A549 (cell line): ENCODE measurements at regions not wholly inside any gene's neighbourhood (a gene's known extent, or its start where the extent isn't known, plus 50 kb on each side); places are given as distances from the start of the nearest gene placed in this dataset.

Source experiments
- ATAC-seq, 2 experiments: fragments of 200-7000 bp in 1 of 2; fragments of >200 bp in 1 of 2; cut with Nextera tagmentation in 1 of 2; cut with Tn5 transposase in 1 of 2; 3 replicates each; pipeline versions ENCODE4 v1.8.0 to v1.9.1; 2018 to 2020; ENCODE audit warnings: mild to moderate bottlenecking in 1 of 2, moderate library complexity in 1 of 2
- CTCF ChIA-PET: fragments of 300-600 bp; sonication (Branson Sonifier 250); formaldehyde crosslinking; extraction: SDS; loops from one replicate; lab custom pipeline; 2021; ENCODE audit warnings: antibody characterized with exemption, inconsistent platforms; lab: Yijun Ruan, JAX
- POLR2A ChIA-PET: fragments of 350-600 bp; formaldehyde crosslinking; extraction: SDS; loops from one replicate; lab custom pipeline; 2021; ENCODE audit warnings: antibody characterized with exemption, inconsistent platforms; lab: Yijun Ruan, JAX
- DNase-seq, 2 experiments: peaks; one replicate each; pipeline versions ENCODE4 v3.0.0 to v3.0.0-alpha.2; 2011 to 2016; ENCODE audit warnings: low read depth in 1 of 2, low spot score in 1 of 2
- FAIRE-seq: peaks from 2 replicates; lab custom pipeline; 2011; peaks lifted over from hg19 to GRCh38; lab: Jason Lieb, UNC
- H3K27ac ChIP-seq, 2 experiments: fragments of >200 bp; sonication (Bioruptor Twin); formaldehyde crosslinking; 3 replicates each; pipeline ENCODE4 v1.5.1; 2016 to 2017
- H3K4me1 ChIP-seq: fragments of >200 bp; sonication (Bioruptor Twin); formaldehyde crosslinking; 3 replicates; pipeline ENCODE4 v1.6.1; 2016
- H3K4me2 ChIP-seq: fragments of >200 bp; sonication (Bioruptor Twin); formaldehyde crosslinking; 3 replicates; pipeline ENCODE4 v1.6.1; 2016
- H3K4me3 ChIP-seq: fragments of >200 bp; sonication (Bioruptor Twin); formaldehyde crosslinking; 3 replicates; pipeline ENCODE4 v1.5.1; 2016
- H3K9me3 ChIP-seq: fragments of >200 bp; sonication (Bioruptor Twin); formaldehyde crosslinking; 3 replicates; pipeline ENCODE4 v1.6.1; 2016
- BHLHE40 ChIP-seq: IDR thresholded peaks from 2 replicates; pipeline ENCODE4 v1.6.1; 2012; ENCODE audit warnings: low read depth, low read length, inconsistent platforms
- CHD2 ChIP-seq: fragments of 150-350 bp; IDR thresholded peaks from 2 replicates; pipeline ENCODE4 v1.6.1; 2014; ENCODE audit warnings: low read length; ENCODE audit not compliant: partially characterized antibody
- EHF ChIP-seq: fragments of 250-450 bp; sonication (Bioruptor Pico); IDR thresholded peaks from 2 replicates; pipeline ENCODE4 v1.5.0; 2020; ENCODE audit warnings: mild to moderate bottlenecking
- EHMT2 ChIP-seq: fragments of 200-600 bp; sonication (generic); IDR thresholded peaks from 2 replicates; pipeline ENCODE4 v1.6.1; 2016; ENCODE audit warnings: antibody characterized with exemption, low read depth, mild to moderate bottlenecking, moderate library complexity
- GATA3 ChIP-seq: IDR thresholded peaks from 2 replicates; pipeline ENCODE4 v1.6.1; 2012; ENCODE audit warnings: borderline replicate concordance
- JUNB ChIP-seq: fragments of >200 bp; sonication (Bioruptor Twin); formaldehyde crosslinking; IDR thresholded peaks from 2 replicates; pipeline ENCODE4 v1.6.1; 2016
- MAFK ChIP-seq: fragments of 450-650 bp; IDR thresholded peaks from 2 replicates; pipeline ENCODE4 v1.6.1; 2014; ENCODE audit not compliant: partially characterized antibody
- POLR2AphosphoS2 ChIP-seq: conservative IDR thresholded peaks from 2 replicates; pipeline ENCODE4 v1.6.1; 2012; ENCODE audit warnings: low read length, improper control_type of control experiment, inconsistent platforms
- RAD21 ChIP-seq, 2 experiments: fragments of >200 bp in 1 of 2; sonication (Bioruptor Twin) in 1 of 2; formaldehyde crosslinking in 1 of 2; IDR thresholded peaks in 1 of 2; conservative IDR thresholded peaks in 1 of 2; 2 replicates in 1 of 2; 3 replicates in 1 of 2; pipeline ENCODE4 v1.6.1; 2012 to 2018; ENCODE audit warnings: inconsistent platforms in 1 of 2
- WGBS: methylation state at CpG from one replicate; pipeline ENCODE4 v1.1.6; 2017; ENCODE audit errors: missing lambda C conversion rate; 5-methylcytosine and 5-hydroxymethylcytosine counted together
- TF ChIP-seq, protein P1 (sequence below): fragments of >200 bp; sonication (Bioruptor Twin); formaldehyde crosslinking; IDR thresholded peaks from 3 replicates; pipeline ENCODE4 v1.6.1; 2016
- TF ChIP-seq, protein P2 (sequence below): fragments of 250-450 bp; sonication (Bioruptor Pico); IDR thresholded peaks from 2 replicates; pipeline ENCODE4 v1.5.0; 2020; ENCODE audit warnings: low read depth, mild to moderate bottlenecking, moderate library complexity
- TF ChIP-seq, protein P3 (sequence below): fragments of 250-450 bp; sonication (Bioruptor Pico); IDR thresholded peaks from 2 replicates; pipeline ENCODE4 v1.5.0; 2021; ENCODE audit warnings: mild to moderate bottlenecking, moderate library complexity, borderline replicate concordance
- TF ChIP-seq, protein P4 (sequence below): IDR thresholded peaks from 2 replicates; pipeline ENCODE4 v1.6.1; 2012; ENCODE audit warnings: low read depth, borderline replicate concordance
- TF ChIP-seq, protein P5 (sequence below): IDR thresholded peaks from 2 replicates; pipeline ENCODE4 v1.6.1; 2012

DNA sequence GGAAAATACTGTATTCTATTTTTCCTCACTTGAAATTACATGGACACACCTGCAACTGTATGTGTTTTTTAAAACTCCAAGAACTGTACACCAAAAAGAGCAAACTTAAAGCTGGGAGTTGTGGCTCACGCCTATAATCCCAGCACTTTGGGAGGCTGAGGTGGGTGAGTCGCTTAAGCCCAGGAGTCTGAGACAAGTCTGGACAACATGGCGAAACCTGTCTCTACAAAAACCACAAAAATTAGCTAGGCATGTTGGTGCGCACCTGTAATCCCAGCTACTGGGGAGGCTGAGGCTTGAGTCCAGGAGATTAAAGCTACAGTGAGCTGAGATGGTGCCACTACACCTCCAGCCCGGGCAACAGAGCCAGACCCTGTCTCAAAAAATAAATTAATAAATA lies 95.9 kb downstream of the SINHCAF start:
- 76% methylated on average over 5 of the region's 5 CpGs for WGBS
- CTCF ChIA-PET: interaction anchor here (1.6 kb wide), 1 partner anchor 8 kb away, joined by 7 read pairs; no protein-coding TSS in a partner anchor

More for the DNA sequence above, 95.9 kb downstream of the SINHCAF start:
- Histone ChIP-seq H3K4me1 (peaks cover 9% of the 10 kb centered on the region; the same call in 2 of the 3 replicates), H3K4me2 (no peak overlapping the region; the same call in 2 of the 3 replicates), H3K9me3 (no peaks in the 10 kb centered on the region), H3K4me3 (no peak overlapping the region), H3K27ac (no peak overlapping the region)
- ATAC-seq (no peak), DNase-seq (no peak), FAIRE-seq (no peak)
- TF ChIP-seq MAFK: no peak
- TF ChIP-seq RAD21 (conservative IDR thresholded peaks at IDR 0.05 in 1 of 2, IDR thresholded peaks at IDR 0.05 in 1 of 2): no peak
- no peak for TF ChIP-seq JUNB
- TF ChIP-seq POLR2AphosphoS2: no peak
- TF ChIP-seq, protein P1, sequence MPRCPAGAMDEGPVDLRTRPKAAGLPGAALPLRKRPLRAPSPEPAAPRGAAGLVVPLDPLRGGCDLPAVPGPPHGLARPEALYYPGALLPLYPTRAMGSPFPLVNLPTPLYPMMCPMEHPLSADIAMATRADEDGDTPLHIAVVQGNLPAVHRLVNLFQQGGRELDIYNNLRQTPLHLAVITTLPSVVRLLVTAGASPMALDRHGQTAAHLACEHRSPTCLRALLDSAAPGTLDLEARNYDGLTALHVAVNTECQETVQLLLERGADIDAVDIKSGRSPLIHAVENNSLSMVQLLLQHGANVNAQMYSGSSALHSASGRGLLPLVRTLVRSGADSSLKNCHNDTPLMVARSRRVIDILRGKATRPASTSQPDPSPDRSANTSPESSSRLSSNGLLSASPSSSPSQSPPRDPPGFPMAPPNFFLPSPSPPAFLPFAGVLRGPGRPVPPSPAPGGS: no peak
- TF ChIP-seq BHLHE40: no peak
- TF ChIP-seq, protein P2, sequence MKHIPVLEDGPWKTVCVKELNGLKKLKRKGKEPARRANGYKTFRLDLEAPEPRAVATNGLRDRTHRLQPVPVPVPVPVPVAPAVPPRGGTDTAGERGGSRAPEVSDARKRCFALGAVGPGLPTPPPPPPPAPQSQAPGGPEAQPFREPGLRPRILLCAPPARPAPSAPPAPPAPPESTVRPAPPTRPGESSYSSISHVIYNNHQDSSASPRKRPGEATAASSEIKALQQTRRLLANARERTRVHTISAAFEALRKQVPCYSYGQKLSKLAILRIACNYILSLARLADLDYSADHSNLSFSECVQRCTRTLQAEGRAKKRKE (CRISPR knock-in tag): no peak
- no peak for TF ChIP-seq CHD2
- TF ChIP-seq, protein P3, sequence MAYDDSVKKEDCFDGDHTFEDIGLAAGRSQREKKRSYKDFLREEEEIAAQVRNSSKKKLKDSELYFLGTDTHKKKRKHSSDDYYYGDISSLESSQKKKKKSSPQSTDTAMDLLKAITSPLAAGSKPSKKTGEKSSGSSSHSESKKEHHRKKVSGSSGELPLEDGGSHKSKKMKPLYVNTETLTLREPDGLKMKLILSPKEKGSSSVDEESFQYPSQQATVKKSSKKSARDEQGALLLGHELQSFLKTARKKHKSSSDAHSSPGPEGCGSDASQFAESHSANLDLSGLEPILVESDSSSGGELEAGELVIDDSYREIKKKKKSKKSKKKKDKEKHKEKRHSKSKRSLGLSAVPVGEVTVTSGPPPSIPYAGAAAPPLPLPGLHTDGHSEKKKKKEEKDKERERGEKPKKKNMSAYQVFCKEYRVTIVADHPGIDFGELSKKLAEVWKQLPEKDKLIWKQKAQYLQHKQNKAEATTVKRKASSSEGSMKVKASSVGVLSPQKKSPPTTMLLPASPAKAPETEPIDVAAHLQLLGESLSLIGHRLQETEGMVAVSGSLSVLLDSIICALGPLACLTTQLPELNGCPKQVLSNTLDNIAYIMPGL: no peak
- TF ChIP-seq, protein P4, sequence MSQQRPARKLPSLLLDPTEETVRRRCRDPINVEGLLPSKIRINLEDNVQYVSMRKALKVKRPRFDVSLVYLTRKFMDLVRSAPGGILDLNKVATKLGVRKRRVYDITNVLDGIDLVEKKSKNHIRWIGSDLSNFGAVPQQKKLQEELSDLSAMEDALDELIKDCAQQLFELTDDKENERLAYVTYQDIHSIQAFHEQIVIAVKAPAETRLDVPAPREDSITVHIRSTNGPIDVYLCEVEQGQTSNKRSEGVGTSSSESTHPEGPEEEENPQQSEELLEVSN: no peak
- TF ChIP-seq, protein P5, sequence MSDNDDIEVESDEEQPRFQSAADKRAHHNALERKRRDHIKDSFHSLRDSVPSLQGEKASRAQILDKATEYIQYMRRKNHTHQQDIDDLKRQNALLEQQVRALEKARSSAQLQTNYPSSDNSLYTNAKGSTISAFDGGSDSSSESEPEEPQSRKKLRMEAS: no peak
- TF ChIP-seq GATA3: no peak
- TF ChIP-seq EHF (CRISPR knock-in tag): no peak
- no peak for TF ChIP-seq EHMT2
- POLR2A ChIA-PET: no interaction called here
